HepG2 (cell line): ENCODE measurements at regions not wholly inside any gene's neighbourhood (a gene's known extent, or its start where the extent isn't known, plus 50 kb on each side); places are given as distances from the start of the nearest gene placed in this dataset.

Source experiments
- ATF3 ChIP-seq: sonication (generic); formaldehyde crosslinking; IDR thresholded peaks from 2 replicates; pipeline ENCODE4 v1.4.0; 2020; ENCODE audit warnings: missing genetic modification reagents
- BATF2 ChIP-seq: sonication (generic); formaldehyde crosslinking; IDR thresholded peaks from 2 replicates; pipeline ENCODE4 v1.8.0; 2022; ENCODE audit warnings: mild to moderate bottlenecking, missing genetic modification reagents, moderate library complexity
- CBFB ChIP-seq: sonication (generic); formaldehyde crosslinking; IDR thresholded peaks from 2 replicates; pipeline ENCODE4 v1.4.0; 2020; ENCODE audit warnings: missing genetic modification reagents
- ELF3 ChIP-seq: IDR thresholded peaks from 2 replicates; pipeline ENCODE4 v1.6.1; 2016; ENCODE audit warnings: missing genetic modification reagents, missing compliant biosample characterization
- ERF ChIP-seq: IDR thresholded peaks from 2 replicates; pipeline ENCODE4 v1.6.1; 2018; ENCODE audit warnings: missing biosample characterization, missing genetic modification reagents
- FOXP4 ChIP-seq: sonication (generic); formaldehyde crosslinking; IDR thresholded peaks from 2 replicates; pipeline ENCODE4 v1.4.0; 2020; ENCODE audit warnings: missing genetic modification reagents
- GATA4 ChIP-seq: sonication (generic); IDR thresholded peaks from 2 replicates; pipeline ENCODE4 v1.6.1; 2016; ENCODE audit warnings: antibody characterized with exemption, low read depth, borderline replicate concordance
- GLI4 ChIP-seq: sonication (generic); formaldehyde crosslinking; IDR thresholded peaks from 2 replicates; pipeline ENCODE4 v1.5.1; 2020; ENCODE audit warnings: missing genetic modification reagents, mild to moderate bottlenecking, moderate library complexity, borderline replicate concordance
- HNRNPH1 ChIP-seq: fragments of 200-400 bp; formaldehyde crosslinking; optimal IDR thresholded peaks from 2 replicates; pipeline ENCODE3; 2017; ENCODE audit warnings: mild to moderate bottlenecking, low read depth, low read length
- JARID2 ChIP-seq: sonication (generic); formaldehyde crosslinking; IDR thresholded peaks from 2 replicates; pipeline ENCODE4 v1.8.1; 2023; ENCODE audit warnings: missing genetic modification reagents, inconsistent platforms; ENCODE audit not compliant: insufficient replicate concordance
- MXD3 ChIP-seq: IDR thresholded peaks from 2 replicates; pipeline ENCODE4 v1.6.1; 2016; ENCODE audit warnings: mild to moderate bottlenecking, missing biosample characterization, missing genetic modification reagents
- MXD4 ChIP-seq: IDR thresholded peaks from 2 replicates; pipeline ENCODE4 v1.6.1; 2016; ENCODE audit warnings: mild to moderate bottlenecking, missing biosample characterization, missing genetic modification reagents
- NFKBIZ ChIP-seq: IDR thresholded peaks from 2 replicates; pipeline ENCODE4 v1.6.1; 2018; ENCODE audit warnings: missing genetic modification reagents, missing compliant biosample characterization
- PAX8 ChIP-seq: sonication (generic); formaldehyde crosslinking; IDR thresholded peaks from 2 replicates; pipeline ENCODE4 v1.8.0; 2022; ENCODE audit warnings: mild to moderate bottlenecking, missing genetic modification reagents, borderline replicate concordance
- RBFOX2 ChIP-seq: fragments of 200-400 bp; formaldehyde crosslinking; IDR thresholded peaks from 2 replicates; pipeline ENCODE4 v1.6.1; 2017; ENCODE audit warnings: low read depth, mild to moderate bottlenecking, low read length
- RCOR2 ChIP-seq: IDR thresholded peaks from 2 replicates; pipeline ENCODE4 v1.6.1; 2016; ENCODE audit warnings: missing biosample characterization, missing genetic modification reagents
- SRY ChIP-seq: sonication (generic); formaldehyde crosslinking; IDR thresholded peaks from 2 replicates; pipeline ENCODE4 v1.8.0; 2022; ENCODE audit warnings: mild to moderate bottlenecking, missing genetic modification reagents
- TBP ChIP-seq: sonication (generic); formaldehyde crosslinking; IDR thresholded peaks from 2 replicates; pipeline ENCODE4 v1.5.0; 2020; ENCODE audit warnings: missing genetic modification reagents
- WIZ ChIP-seq: sonication (generic); formaldehyde crosslinking; IDR thresholded peaks from 2 replicates; pipeline ENCODE4 v1.5.1; 2020; ENCODE audit warnings: mild to moderate bottlenecking, missing genetic modification reagents
- ZBTB49 ChIP-seq: sonication (generic); formaldehyde crosslinking; IDR thresholded peaks from 2 replicates; pipeline ENCODE4 v1.4.0; 2020; ENCODE audit warnings: missing genetic modification reagents, borderline replicate concordance
- ZFX ChIP-seq: sonication (generic); formaldehyde crosslinking; IDR thresholded peaks from 2 replicates; pipeline ENCODE4 v1.4.0; 2020; ENCODE audit warnings: mild to moderate bottlenecking, low read depth, missing genetic modification reagents, moderate library complexity
- ZFYVE20 ChIP-seq: sonication (generic); formaldehyde crosslinking; IDR thresholded peaks from 2 replicates; pipeline ENCODE4 v1.8.0; 2023; ENCODE audit warnings: low read depth, mild to moderate bottlenecking, moderate library complexity, missing genetic modification reagents, borderline replicate concordance
- ZNF556 ChIP-seq: sonication (generic); formaldehyde crosslinking; IDR thresholded peaks from 2 replicates; pipeline ENCODE4 v1.4.0; 2020; ENCODE audit warnings: mild to moderate bottlenecking, missing genetic modification reagents, borderline replicate concordance
- ZNF761 ChIP-seq: sonication (generic); formaldehyde crosslinking; conservative IDR thresholded peaks from 2 replicates; pipeline ENCODE4 v1.4.0; 2020; ENCODE audit warnings: mild to moderate bottlenecking, missing genetic modification reagents
- ZNF781 ChIP-seq: sonication (generic); formaldehyde crosslinking; IDR thresholded peaks from 2 replicates; pipeline ENCODE4 v1.5.1; 2020; ENCODE audit warnings: borderline replicate concordance, mild to moderate bottlenecking, missing genetic modification reagents; ENCODE audit errors: not compliant biosample characterization
- ZSCAN29 ChIP-seq: sonication (generic); formaldehyde crosslinking; conservative IDR thresholded peaks from 2 replicates; pipeline ENCODE4 v1.4.0; 2020; ENCODE audit warnings: mild to moderate bottlenecking, missing genetic modification reagents

GRCh38 chr2:83071352-83071751 is 1387.7 kb downstream of the SUCLG1 start (continued):
- no peak for TF ChIP-seq ATF3 (CRISPR knock-in tag)
- TF ChIP-seq CBFB (CRISPR knock-in tag), result 0 out of 2 replicates have a peak, but pooled peaks have one; percentile 33
- TF ChIP-seq GLI4, result no peak
- peak; percentile 58; the same call in 1 of the 2 replicates for TF ChIP-seq ELF3 (CRISPR knock-in tag)
- TF ChIP-seq RCOR2, result peak; percentile 62
- no peak for TF ChIP-seq ZBTB49 (CRISPR knock-in tag)
- TF ChIP-seq JARID2 (CRISPR knock-in tag), result no peak
- TF ChIP-seq ZFX (CRISPR knock-in tag), result no peak
- peak; percentile 44; the same call in 1 of the 2 replicates for TF ChIP-seq NFKBIZ
- no peak for TF ChIP-seq PAX8 (CRISPR knock-in tag)
- 0 out of 2 replicates have a peak, but pooled peaks have one; percentile 29 for TF ChIP-seq ERF (CRISPR knock-in tag)
- no peak for TF ChIP-seq MXD3
- TF ChIP-seq ZNF781, result no peak
- no peak for TF ChIP-seq ZNF556 (CRISPR knock-in tag)
- no peak for TF ChIP-seq RBFOX2
- TF ChIP-seq FOXP4 (CRISPR knock-in tag), result peak; percentile 79
- no peak for TF ChIP-seq HNRNPH1
- TF ChIP-seq ZSCAN29, result no peak
- no peak for TF ChIP-seq WIZ
- TF ChIP-seq SRY (CRISPR knock-in tag), result no peak
- TF ChIP-seq ZNF761 (CRISPR knock-in tag), result no peak
- TF ChIP-seq TBP (CRISPR knock-in tag), result no peak
- no peak for TF ChIP-seq BATF2 (CRISPR knock-in tag)
- TF ChIP-seq ZFYVE20 (CRISPR knock-in tag), result no peak
- TF ChIP-seq GATA4, result peak; percentile 29; the same call in 1 of the 2 replicates
- no peak for TF ChIP-seq MXD4 (CRISPR knock-in tag)
